ENCODE measurements at regions not wholly inside any gene's neighbourhood (a gene's known extent, or its start where the extent isn't known, plus 50 kb on each side); places are given as distances from the start of the nearest gene placed in this dataset. TPM values are rescaled to one million over a fixed set of nuclear protein-coding genes. Genes with fewer than 3 reads are reported as not detected.
"Not testable (repeated sequence)": the region's sequence is repeated elsewhere in the genome, so short reads cannot be mapped to it uniquely, and the experiment has no call there.

DNA sequence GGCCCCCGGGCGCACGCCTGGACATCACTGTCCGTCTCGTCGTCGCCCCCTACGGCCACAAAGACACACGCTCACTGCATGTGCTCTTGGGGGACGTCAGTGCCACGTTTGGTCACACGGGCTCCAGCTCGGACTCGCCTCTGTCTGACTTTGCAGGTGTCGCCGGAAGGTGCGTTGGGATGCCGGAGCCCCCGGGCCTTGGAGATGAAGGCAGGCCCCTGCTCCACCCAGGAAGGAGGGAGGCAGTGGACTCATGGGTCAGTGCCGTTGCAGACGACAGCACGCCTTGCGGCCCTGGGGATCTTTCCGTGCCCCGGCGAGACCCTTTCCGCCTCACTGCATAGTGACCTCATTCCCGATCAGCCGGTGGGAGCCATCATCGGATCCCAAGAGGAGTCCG is 1414.8 kb upstream of the PCDH10 start:
- not testable (repeated sequence) for DNase-seq (ENCODE audit: low read depth)

DNA sequence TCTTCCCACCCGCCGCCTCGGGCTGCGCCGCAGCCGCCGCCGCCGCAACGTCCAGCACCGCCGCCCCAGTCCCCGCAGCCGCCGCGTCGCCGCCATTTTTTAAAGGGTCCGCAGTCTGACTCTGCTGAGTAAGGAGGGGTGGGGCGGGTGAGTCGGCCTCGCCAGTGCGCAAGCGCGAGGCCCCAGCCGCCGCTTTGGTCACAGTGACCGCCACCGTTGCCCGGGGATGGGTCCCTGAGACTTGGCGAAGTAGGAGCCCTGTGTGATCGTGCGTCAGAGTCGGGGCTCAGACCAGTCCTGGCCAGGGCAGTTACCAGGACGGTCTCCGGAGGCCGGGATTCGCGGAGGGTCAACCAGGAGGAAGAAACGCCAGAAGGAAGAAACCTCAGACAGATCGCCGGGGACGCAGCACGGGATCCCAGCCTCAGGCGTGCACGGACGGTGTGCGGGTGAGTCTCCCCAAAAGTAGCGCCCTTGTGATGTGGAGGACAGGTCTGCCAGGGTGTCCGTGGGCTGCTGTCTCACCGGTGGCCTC is 1414.2 kb upstream of the PCDH10 start:
- not testable (repeated sequence) for DNase-seq (ENCODE audit: low read depth)

GRCh38 chr4:131738991-131739390 is 1410.1 kb upstream of the PCDH10 start:
- not testable (repeated sequence) for DNase-seq (ENCODE audit: low read depth)

DNA sequence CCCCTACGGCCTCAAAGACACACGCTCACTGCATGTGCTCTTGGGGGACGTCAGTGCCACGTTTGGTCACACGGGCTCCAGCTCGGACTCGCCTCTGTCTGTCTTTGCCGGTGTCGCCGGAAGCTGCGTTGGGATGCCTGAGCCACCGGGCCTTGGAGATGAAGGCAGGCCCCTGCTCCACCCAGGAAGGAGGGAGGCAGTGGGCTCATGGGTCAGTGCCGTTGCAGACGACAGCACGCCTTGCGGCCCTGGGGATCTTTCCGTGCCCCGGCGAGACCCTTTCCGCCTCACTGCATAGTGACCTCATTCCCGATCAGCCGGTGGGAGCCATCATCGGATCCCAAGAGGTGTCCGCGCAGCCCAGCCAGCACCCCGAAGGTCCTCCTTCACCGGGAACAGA is 1407.3 kb upstream of the PCDH10 start:
- DNase-seq (ENCODE audit: low read depth), result not testable (repeated sequence)

DNA sequence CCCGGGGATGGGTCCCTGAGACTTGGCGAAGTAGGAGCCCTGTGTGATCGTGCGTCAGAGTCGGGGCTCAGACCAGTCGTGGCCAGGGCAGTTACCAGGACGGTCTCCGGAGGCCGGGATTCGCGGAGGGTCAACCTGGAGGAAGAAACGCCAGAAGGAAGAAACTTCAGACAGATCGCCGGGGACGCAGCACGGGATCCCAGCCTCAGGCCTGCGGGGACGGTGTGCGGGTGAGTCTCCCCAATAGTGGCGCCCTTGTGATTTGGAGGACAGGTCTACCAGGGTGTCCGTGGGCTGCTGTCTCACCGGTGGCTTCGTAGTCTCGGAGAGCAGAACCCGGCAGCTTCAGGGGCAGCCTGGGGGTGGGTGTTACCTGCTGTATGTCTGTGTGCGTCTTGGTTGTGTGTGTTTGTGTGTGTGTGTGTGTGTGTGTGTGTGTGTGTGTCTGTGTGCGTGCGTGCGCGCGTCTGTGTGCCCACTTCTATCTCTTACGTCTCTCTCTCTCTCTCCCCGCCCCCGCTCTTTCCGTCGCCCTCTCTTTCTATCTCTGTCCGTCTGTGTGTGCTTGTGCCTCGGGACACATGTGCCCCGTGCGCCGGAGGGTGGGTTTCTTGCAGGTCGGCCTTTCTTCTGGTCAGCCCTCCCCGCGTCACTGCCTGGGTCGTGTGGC is 1406.4 kb upstream of the PCDH10 start:
- not testable (repeated sequence) for DNase-seq (ENCODE audit: low read depth)

- DNase-seq (ENCODE audit: low read depth), result not testable (repeated sequence)
Measured at GRCh38 chr4:131743348-131743747, 1405.7 kb upstream of the PCDH10 start.

DNA sequence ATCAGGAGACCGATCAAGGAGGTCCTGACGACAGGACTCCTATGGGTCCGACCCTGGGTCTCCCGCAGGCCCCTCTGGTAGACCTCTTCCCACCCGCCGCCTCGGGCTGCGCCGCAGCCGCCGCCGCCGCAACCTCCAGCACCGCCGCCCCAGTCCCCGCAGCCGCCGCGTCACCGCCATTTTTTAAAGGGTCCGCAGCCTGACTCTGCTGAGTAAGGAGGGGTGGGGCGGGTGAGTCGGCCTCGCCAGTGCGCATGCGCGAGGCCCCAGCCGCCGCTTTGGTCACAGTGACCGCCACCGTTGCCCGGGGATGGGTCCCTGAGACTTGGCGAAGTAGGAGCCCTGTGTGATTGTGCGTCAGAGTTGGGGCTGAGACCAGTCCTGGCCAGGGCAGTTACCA is 1401.9 kb upstream of the PCDH10 start:
- DNase-seq (ENCODE audit: low read depth), result not testable (repeated sequence)

- DNase-seq (ENCODE audit: low read depth), result not testable (repeated sequence)
Measured at GRCh38 chr4:131749224-131749623, 1399.9 kb upstream of the PCDH10 start.

- not testable (repeated sequence) for DNase-seq (ENCODE audit: low read depth)
Measured at GRCh38 chr4:131750006-131750405, 1399.1 kb upstream of the PCDH10 start.

DNA sequence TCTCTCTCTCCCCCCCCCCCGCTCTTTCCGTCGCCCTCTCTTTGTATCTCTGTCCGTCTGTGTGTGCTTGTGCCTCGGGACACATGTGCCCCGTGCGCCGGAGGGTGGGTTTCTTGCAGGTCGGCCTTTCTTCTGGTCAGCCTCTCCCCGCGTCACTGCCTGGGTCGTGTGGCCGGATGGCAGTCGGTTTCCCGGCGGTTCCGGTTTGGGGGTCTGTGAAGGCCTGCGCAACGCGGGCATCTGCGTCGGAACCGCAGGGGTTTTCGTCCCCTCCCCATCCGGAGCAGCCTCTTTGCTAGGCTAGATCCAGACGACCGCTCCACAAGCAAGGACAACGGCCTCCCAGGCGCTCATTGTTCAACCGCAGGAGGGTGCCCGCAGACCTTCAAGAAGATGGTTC is 1398.6 kb upstream of the PCDH10 start:
- not testable (repeated sequence) for DNase-seq (ENCODE audit: low read depth)

DNA sequence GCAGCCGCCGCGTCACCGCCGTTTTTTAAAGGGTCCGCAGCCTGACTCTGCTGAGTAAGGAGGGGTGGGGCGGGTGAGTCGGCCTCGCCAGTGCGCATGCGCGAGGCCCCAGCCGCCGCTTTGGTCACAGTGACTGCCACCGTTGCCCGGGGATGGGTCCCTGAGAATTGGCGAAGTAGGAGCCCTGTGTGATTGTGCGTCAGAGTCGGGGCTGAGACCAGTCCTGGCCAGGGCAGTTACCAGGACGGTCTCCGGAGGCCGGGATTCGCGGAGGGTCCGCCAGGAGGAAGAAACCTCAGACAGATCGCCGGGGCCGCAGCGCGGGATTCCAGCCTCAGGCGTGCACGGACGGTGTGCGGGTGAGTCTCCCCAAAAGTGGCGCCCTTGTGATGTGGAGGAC is 1386.9 kb upstream of the PCDH10 start:
- not testable (repeated sequence) for DNase-seq (ENCODE audit: low read depth)

DNA sequence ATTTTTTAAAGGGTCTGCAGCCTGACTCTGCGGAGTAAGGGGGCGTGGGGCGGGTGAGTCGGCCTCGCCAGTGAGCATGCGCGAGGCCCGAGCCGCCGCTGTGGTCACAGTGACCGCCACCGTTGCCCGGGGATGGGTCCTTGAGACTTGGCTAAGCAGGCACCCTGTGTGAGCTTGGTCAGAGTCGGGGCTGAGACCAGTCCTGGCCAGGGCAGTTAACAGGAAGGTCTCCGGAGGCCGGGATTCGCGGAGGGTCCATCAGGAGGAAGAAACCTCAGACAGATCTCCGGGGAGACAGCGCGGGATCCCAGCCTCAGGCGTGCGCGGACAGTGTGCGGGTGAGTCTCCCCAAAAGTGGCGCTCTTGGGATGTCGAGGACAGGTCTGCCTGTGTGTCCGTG is 1384.4 kb upstream of the PCDH10 start:
- DNase-seq (ENCODE audit: low read depth), result no peak

DNA sequence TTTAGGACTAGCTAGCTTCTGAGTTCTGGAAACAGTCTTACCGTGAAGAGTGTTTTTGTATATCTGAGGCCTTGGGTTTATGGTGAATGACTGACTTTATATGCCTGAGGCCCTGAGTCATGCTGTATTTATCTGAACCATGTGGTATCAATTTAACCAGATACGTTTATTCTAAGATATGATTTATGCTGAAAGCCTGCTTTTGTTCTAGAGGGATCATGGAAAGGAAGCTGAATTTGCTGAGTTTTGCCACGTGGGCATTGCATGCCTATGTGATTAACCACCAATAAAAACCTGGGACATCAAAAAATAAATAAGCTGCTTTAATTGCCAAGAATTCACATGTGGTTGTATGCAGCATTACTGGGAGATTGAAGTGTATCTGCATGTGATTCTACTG is 1374.7 kb upstream of the PCDH10 start:
- DNase-seq (ENCODE audit: low read depth), result peak; percentile 84

DNA sequence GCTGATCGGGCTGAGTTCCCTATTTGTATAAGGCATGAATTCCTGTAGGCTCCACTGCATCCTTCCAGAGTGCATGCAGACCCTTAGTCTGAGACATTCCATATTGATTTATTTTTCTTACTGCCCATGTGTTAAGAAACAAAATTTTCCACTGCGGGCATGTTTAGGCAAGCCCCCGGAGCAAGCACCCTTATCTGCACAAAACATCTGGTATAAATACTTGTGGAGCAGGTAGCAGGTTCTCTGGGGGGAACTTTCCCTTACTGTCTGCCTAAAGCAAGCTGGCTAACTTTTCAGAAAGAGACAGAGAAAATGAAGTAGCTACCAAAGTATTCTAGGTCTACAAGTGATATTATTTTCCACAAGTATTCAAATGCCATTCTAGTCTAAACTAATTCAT is 1338.5 kb upstream of the PCDH10 start:
- DNase-seq (ENCODE audit: low read depth), result not testable (repeated sequence)

Small RNAs in the stretch of these regions (small RNA-seq; reads per million reads assigned to genes)
- gene AC105424.1 (not detected), gene RF00156 (not detected), gene RN7SL205P (not detected), gene RNU6-224P (not detected)

Measured in HT1080 (cell line).